Loucy (cell line): ENCODE measurements at regions not wholly inside any gene's neighbourhood (a gene's known extent, or its start where the extent isn't known, plus 50 kb on each side); places are given as distances from the start of the nearest gene placed in this dataset.

ENCODE experiments used
- H2AFZ ChIP-seq: fragments of 200-600 bp; sonication (generic); 2 replicates; pipeline ENCODE4 v1.6.0; 2016; ENCODE audit warnings: antibody characterized with exemption, mild to moderate bottlenecking, low read length, moderate library complexity
- H3F3A ChIP-seq: fragments of 200-600 bp; 2 replicates; pipeline ENCODE4 v1.6.0; 2016; ENCODE audit warnings: antibody characterized with exemption, low read depth, mild to moderate bottlenecking
- H3K27me3 ChIP-seq: fragments of 200-600 bp; sonication (generic); 2 replicates; pipeline ENCODE4 v1.6.1; 2014; ENCODE audit warnings: low read length, mild to moderate bottlenecking; ENCODE audit not compliant: insufficient read depth, poor library complexity, severe bottlenecking
- H3K36me3 ChIP-seq: fragments of 200-600 bp; sonication (generic); 2 replicates; pipeline ENCODE4 v1.6.1; 2016; ENCODE audit warnings: low read length; ENCODE audit not compliant: insufficient read depth
- H3K4me1 ChIP-seq: fragments of 200-600 bp; sonication (generic); 2 replicates; pipeline ENCODE4 v1.5.1; 2014; ENCODE audit warnings: low read length, mild to moderate bottlenecking; ENCODE audit not compliant: insufficient read depth, poor library complexity, severe bottlenecking
- H3K4me2 ChIP-seq: fragments of 200-600 bp; sonication (generic); 2 replicates; pipeline ENCODE4 v1.6.0; 2014; ENCODE audit warnings: antibody characterized with exemption, low read length, low read depth, mild to moderate bottlenecking; ENCODE audit not compliant: poor library complexity, severe bottlenecking
- H3K4me3 ChIP-seq: fragments of 200-600 bp; sonication (generic); 2 replicates; pipeline ENCODE4 v1.5.1; 2014; ENCODE audit warnings: low read length, mild to moderate bottlenecking, mixed read lengths; ENCODE audit not compliant: poor library complexity, severe bottlenecking
- H3K79me2 ChIP-seq: fragments of 200-600 bp; sonication (generic); 2 replicates; pipeline ENCODE4 v1.6.1; 2014; ENCODE audit warnings: low read length; ENCODE audit not compliant: insufficient read depth
- H3K9ac ChIP-seq: fragments of 200-600 bp; sonication (generic); 2 replicates; pipeline ENCODE4 v1.6.0; 2014; ENCODE audit warnings: mild to moderate bottlenecking, low read depth, low read length, moderate library complexity; ENCODE audit not compliant: poor library complexity, severe bottlenecking
- H3K9me2 ChIP-seq: fragments of 200-600 bp; sonication (generic); replicated peaks from 2 replicates; pipeline ENCODE4 v1.6.1; 2016; ENCODE audit warnings: low read depth, low read length, mixed read lengths
- H3K9me3 ChIP-seq: fragments of 200-600 bp; sonication (generic); 2 replicates; pipeline ENCODE4 v1.6.1; 2014; ENCODE audit warnings: mild to moderate bottlenecking, antibody characterized with exemption, low read length, low read depth; ENCODE audit not compliant: insufficient read depth
- H4K20me1 ChIP-seq: fragments of 200-600 bp; sonication (generic); 2 replicates; pipeline ENCODE4 v1.6.0; 2014; ENCODE audit warnings: antibody characterized with exemption, low read length, mild to moderate bottlenecking; ENCODE audit not compliant: insufficient read depth, poor library complexity, severe bottlenecking
- EZH2phosphoT487 ChIP-seq: fragments of 200-600 bp; IDR thresholded peaks from 2 replicates; pipeline ENCODE4 v1.6.1; 2018; ENCODE audit warnings: antibody characterized with exemption, mild to moderate bottlenecking, moderate library complexity, borderline replicate concordance
- TF ChIP-seq, protein P1 (sequence below): fragments of 200-600 bp; sonication (generic); conservative IDR thresholded peaks from 2 replicates; pipeline ENCODE4 v1.5.1; 2014; ENCODE audit warnings: mild to moderate bottlenecking, antibody characterized with exemption, low read length

GRCh38 chr2:238704471-238705225 is 143.2 kb upstream of the TWIST2 start:
- no peaks in the 10 kb centered on the region; the same call in 1 of the 2 replicates for H3K9me3 ChIP-seq
- no peaks in the 10 kb centered on the region for H3F3A ChIP-seq
- H3K36me3 ChIP-seq: no peaks in the 10 kb centered on the region
- no peak overlapping the region for H2AFZ ChIP-seq
- H3K4me3 ChIP-seq: no peak overlapping the region
- no peaks in the 10 kb centered on the region for H3K9me2 ChIP-seq
- no peak overlapping the region for H3K4me2 ChIP-seq
- no peak overlapping the region for H3K9ac ChIP-seq
- no peaks in the 10 kb centered on the region for H3K27me3 ChIP-seq
- TF ChIP-seq EZH2phosphoT487: no peak
- TF ChIP-seq, protein P1, sequence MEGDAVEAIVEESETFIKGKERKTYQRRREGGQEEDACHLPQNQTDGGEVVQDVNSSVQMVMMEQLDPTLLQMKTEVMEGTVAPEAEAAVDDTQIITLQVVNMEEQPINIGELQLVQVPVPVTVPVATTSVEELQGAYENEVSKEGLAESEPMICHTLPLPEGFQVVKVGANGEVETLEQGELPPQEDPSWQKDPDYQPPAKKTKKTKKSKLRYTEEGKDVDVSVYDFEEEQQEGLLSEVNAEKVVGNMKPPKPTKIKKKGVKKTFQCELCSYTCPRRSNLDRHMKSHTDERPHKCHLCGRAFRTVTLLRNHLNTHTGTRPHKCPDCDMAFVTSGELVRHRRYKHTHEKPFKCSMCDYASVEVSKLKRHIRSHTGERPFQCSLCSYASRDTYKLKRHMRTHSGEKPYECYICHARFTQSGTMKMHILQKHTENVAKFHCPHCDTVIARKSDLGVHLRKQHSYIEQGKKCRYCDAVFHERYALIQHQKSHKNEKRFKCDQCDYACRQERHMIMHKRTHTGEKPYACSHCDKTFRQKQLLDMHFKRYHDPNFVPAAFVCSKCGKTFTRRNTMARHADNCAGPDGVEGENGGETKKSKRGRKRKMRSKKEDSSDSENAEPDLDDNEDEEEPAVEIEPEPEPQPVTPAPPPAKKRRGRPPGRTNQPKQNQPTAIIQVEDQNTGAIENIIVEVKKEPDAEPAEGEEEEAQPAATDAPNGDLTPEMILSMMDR: no peak
- H3K79me2 ChIP-seq: no peaks in the 10 kb centered on the region
- no peaks in the 10 kb centered on the region for H3K4me1 ChIP-seq
- no peaks in the 10 kb centered on the region for H4K20me1 ChIP-seq

DNA sequence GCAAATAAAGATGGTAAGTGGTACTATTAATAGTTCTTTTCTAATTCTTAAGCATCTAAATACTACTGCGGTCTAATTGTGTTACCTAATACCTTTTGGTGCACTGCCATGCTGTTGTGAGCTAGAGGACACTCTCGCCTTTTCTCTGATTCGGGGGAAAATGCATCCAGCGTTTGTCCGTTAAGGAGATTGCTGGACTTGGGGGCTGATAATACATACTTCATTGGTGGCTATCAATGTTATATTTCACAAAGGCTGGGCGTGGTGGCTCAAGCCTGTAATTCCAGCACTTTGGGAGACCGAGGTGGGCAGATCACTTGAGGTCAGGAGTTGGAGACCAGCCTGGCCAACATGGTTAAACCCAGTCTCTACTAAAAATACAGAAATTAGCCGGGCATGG is 141.7 kb upstream of the TWIST2 start:
- Histone ChIP-seq H3K4me2 (no peak overlapping the region), H2AFZ (no peak overlapping the region), H3K9ac (no peak overlapping the region), H4K20me1 (no peaks in the 10 kb centered on the region), H3K27me3 (no peaks in the 10 kb centered on the region), H3K79me2 (no peaks in the 10 kb centered on the region), H3K9me3 (no peaks in the 10 kb centered on the region; the same call in 1 of the 2 replicates), H3F3A (no peaks in the 10 kb centered on the region), H3K9me2 (no peaks in the 10 kb centered on the region), H3K4me3 (no peak overlapping the region), H3K4me1 (no peaks in the 10 kb centered on the region), H3K36me3 (no peaks in the 10 kb centered on the region)
- TF ChIP-seq, protein P1: no peak
- no peak for TF ChIP-seq EZH2phosphoT487

DNA sequence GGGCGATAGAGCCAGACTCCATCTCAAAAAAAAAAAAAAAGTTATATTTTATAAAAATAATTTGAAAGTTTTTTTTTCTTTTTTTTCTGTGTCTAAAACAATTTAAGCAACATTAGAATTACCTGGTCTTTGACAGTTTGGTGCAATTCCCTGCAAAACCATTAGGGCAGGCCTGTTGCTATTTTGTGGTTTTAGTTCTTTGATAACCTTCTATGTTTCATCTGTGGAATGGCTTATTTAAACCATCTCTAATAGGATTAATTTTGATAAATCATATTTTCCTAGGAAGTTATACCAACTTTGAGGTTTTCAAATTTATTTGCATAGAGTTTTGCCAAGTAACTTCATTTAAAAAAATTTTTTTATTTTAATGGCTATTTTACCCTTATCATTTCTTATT is 141.2 kb upstream of the TWIST2 start:
- no peak overlapping the region for H3K4me2 ChIP-seq
- no peaks in the 10 kb centered on the region for H3K27me3 ChIP-seq
- H4K20me1 ChIP-seq: no peaks in the 10 kb centered on the region
- no peak overlapping the region for H3K9ac ChIP-seq
- no peaks in the 10 kb centered on the region; the same call in 1 of the 2 replicates for H3K9me3 ChIP-seq
- H3K4me3 ChIP-seq: no peak overlapping the region
- no peaks in the 10 kb centered on the region for H3K9me2 ChIP-seq
- no peaks in the 10 kb centered on the region for H3F3A ChIP-seq
- no peaks in the 10 kb centered on the region for H3K79me2 ChIP-seq
- H3K36me3 ChIP-seq: no peaks in the 10 kb centered on the region
- H2AFZ ChIP-seq: no peak overlapping the region
- no peak for TF ChIP-seq EZH2phosphoT487
- TF ChIP-seq, protein P1: 0 out of 2 replicates have a peak, but pooled peaks have one; percentile 12
- no peaks in the 10 kb centered on the region for H3K4me1 ChIP-seq
